Activated CD4-positive, alpha-beta T cell treated with anti-CD3 and anti-CD28 coated beads for 48 hours (primary cell): ENCODE measurements at regions not wholly inside any gene's neighbourhood (a gene's known extent, or its start where the extent isn't known, plus 50 kb on each side); places are given as distances from the start of the nearest gene placed in this dataset.
A peak's percentile ranks its signal among the peaks of the same experiment; 100 is the strongest.

Experiments used
- DNase-seq: peaks from one replicate; pipeline ENCODE4 v3.0.0-alpha.2; 2020

- no peak for DNase-seq
Measured at GRCh38 chr11:28702871-28703270, 594.7 kb downstream of the METTL15 start.

GRCh38 chr11:28702450-28702790 is 594.2 kb downstream of the METTL15 start:
- no peak for DNase-seq

- no peak for DNase-seq
Measured at GRCh38 chr11:28701760-28702449, 593.7 kb downstream of the METTL15 start.

GRCh38 chr11:28699701-28700100 is 591.5 kb downstream of the METTL15 start:
- DNase-seq, result no peak

GRCh38 chr11:28697920-28698827 is 590.0 kb downstream of the METTL15 start:
- DNase-seq, result peak; percentile 36

- no peak for DNase-seq
Measured at GRCh38 chr11:28696591-28696990, 588.4 kb downstream of the METTL15 start.

GRCh38 chr11:28690746-28691145 is 582.6 kb downstream of the METTL15 start:
- no peak for DNase-seq

GRCh38 chr11:28684011-28684586 is 575.9 kb downstream of the METTL15 start:
- no peak for DNase-seq

- no peak for DNase-seq
Measured at GRCh38 chr11:28679795-28680468, 571.7 kb downstream of the METTL15 start.

GRCh38 chr11:28677721-28678120 is 569.5 kb downstream of the METTL15 start:
- DNase-seq, result no peak

GRCh38 chr11:28675183-28675582 is 567.0 kb downstream of the METTL15 start:
- no peak for DNase-seq

GRCh38 chr11:28674433-28675103 is 566.4 kb downstream of the METTL15 start:
- no peak for DNase-seq

GRCh38 chr11:28673691-28674432 is 565.7 kb downstream of the METTL15 start:
- no peak for DNase-seq

GRCh38 chr11:28671274-28671673 is 563.1 kb downstream of the METTL15 start:
- no peak for DNase-seq

GRCh38 chr11:28666632-28667031 is 558.4 kb downstream of the METTL15 start:
- no peak for DNase-seq

GRCh38 chr11:28659716-28660348 is 551.6 kb downstream of the METTL15 start:
- no peak for DNase-seq

- no peak for DNase-seq
Measured at GRCh38 chr11:28657378-28658030, 549.3 kb downstream of the METTL15 start.

- no peak for DNase-seq
Measured at GRCh38 chr11:28654191-28654590, 546.0 kb downstream of the METTL15 start.

- no peak for DNase-seq
Measured at GRCh38 chr11:28649922-28650321, 541.7 kb downstream of the METTL15 start.

GRCh38 chr11:28636566-28636965 is 528.4 kb downstream of the METTL15 start:
- no peak for DNase-seq

- DNase-seq, result no peak
Measured at GRCh38 chr11:28636033-28636432, 527.8 kb downstream of the METTL15 start.
